ENCODE measurements at regions not wholly inside any gene's neighbourhood (a gene's known extent, or its start where the extent isn't known, plus 50 kb on each side); places are given as distances from the start of the nearest gene placed in this dataset.

DNA sequence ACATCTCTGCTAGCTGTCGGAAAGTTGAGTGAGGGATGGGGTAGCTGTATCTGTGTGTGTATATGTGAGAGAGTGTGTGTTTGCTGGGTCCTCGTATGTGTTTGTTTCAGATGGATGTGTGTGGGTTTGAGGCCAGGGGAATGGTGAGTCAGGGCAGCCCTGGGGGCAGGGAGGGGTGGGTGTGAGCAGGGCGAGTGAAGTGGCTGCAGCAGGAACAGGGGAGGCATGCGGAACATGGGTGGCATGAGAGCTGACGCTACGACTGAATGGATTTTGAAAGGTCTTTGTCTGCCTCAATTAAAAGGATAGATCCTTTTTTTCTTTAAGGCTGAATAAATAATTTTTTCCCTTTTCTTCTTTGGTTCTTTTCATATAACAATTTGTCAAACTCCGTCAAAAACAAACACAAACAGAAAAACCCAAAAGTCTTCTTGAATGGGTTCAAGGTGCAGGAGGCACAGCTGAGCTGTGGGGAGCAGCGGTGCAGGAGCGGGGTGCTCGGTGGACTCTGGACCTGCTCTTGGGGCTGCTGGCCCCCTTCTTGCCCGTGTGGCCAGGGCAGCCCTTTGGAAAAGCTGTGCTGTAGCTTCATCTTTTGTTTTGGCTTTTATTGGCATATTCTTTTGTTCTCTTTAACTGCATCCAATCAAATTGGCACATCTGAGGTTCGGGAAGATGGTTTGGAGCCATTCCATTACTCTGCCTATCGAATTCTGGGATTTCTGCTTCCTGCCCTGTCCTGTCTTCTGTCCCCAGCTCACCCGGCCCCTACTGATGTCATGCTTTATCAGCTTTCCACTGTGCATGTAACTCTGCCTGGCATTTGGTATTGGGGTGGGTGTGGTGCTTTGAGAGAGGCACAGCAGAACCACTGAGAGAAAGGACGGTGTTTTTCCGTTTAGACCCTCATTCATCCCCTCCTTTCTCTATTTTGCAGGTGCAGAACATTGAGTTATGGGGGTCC, 80.1 kb downstream of the ADAMTS15 start:
- TF ChIP-seq, protein P1, sequence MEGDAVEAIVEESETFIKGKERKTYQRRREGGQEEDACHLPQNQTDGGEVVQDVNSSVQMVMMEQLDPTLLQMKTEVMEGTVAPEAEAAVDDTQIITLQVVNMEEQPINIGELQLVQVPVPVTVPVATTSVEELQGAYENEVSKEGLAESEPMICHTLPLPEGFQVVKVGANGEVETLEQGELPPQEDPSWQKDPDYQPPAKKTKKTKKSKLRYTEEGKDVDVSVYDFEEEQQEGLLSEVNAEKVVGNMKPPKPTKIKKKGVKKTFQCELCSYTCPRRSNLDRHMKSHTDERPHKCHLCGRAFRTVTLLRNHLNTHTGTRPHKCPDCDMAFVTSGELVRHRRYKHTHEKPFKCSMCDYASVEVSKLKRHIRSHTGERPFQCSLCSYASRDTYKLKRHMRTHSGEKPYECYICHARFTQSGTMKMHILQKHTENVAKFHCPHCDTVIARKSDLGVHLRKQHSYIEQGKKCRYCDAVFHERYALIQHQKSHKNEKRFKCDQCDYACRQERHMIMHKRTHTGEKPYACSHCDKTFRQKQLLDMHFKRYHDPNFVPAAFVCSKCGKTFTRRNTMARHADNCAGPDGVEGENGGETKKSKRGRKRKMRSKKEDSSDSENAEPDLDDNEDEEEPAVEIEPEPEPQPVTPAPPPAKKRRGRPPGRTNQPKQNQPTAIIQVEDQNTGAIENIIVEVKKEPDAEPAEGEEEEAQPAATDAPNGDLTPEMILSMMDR (IDR thresholded peaks at IDR 0.05; ENCODE audit: insufficient read depth, low read length) = no peak
- TF ChIP-seq POLR2AphosphoS5 (IDR thresholded peaks at IDR 0.05; ENCODE audit: low read depth) (no peak), GABPA (IDR thresholded peaks at IDR 0.05; ENCODE audit: low read depth) (no peak)
